ENCODE measurements at regions not wholly inside any gene's neighbourhood (a gene's known extent, or its start where the extent isn't known, plus 50 kb on each side); places are given as distances from the start of the nearest gene placed in this dataset.

DNA sequence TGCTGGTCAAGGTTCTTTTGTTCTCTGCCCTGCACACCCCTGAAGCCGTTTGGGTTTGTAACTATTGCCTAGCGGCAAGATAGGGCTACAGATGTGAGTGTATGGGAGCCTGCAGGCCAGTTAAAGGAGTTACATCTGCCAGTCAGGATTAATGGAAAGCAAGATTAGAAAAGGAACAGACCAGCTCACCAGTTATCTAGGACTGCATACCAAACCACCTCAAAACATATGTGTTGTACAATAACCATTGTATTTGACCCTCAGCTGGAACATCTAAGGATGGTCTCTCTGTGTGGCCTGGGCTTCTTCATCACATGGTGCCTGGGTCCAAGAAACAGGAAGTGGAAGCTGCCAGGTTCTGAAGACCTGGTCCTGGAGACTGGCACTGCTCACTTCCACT lies 52.5 kb upstream of the FBXO28 start:
- Histone ChIP-seq H3K27me3 (ENCODE audit: control insufficient read depth, insufficient read depth, low read length) (no peaks in the 10 kb centered on the region), H3K36me3 (ENCODE audit: control insufficient read depth, insufficient read depth, low read length) (no peaks in the 10 kb centered on the region), H3K4me3 (ENCODE audit: low read depth, low read length) (no peak overlapping the region)
- CTCF ChIA-PET, result interaction anchor here (1.8 to 3.1 kb wide), 2 partner anchors 10 to 23 kb away, joined by 7 to 20 read pairs; no protein-coding TSS in a partner anchor
- TF ChIP-seq, protein P1, sequence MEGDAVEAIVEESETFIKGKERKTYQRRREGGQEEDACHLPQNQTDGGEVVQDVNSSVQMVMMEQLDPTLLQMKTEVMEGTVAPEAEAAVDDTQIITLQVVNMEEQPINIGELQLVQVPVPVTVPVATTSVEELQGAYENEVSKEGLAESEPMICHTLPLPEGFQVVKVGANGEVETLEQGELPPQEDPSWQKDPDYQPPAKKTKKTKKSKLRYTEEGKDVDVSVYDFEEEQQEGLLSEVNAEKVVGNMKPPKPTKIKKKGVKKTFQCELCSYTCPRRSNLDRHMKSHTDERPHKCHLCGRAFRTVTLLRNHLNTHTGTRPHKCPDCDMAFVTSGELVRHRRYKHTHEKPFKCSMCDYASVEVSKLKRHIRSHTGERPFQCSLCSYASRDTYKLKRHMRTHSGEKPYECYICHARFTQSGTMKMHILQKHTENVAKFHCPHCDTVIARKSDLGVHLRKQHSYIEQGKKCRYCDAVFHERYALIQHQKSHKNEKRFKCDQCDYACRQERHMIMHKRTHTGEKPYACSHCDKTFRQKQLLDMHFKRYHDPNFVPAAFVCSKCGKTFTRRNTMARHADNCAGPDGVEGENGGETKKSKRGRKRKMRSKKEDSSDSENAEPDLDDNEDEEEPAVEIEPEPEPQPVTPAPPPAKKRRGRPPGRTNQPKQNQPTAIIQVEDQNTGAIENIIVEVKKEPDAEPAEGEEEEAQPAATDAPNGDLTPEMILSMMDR (IDR thresholded peaks at IDR 0.05; ENCODE audit: insufficient read depth, low read depth, low read length), result no peak
- no peak for DNase-seq (ENCODE audit: low read depth)
- POLR2A ChIA-PET, result interaction anchor here (0.6 kb wide), 1 partner anchor 103 kb away, joined by 4 read pairs; no protein-coding TSS in a partner anchor

DNA sequence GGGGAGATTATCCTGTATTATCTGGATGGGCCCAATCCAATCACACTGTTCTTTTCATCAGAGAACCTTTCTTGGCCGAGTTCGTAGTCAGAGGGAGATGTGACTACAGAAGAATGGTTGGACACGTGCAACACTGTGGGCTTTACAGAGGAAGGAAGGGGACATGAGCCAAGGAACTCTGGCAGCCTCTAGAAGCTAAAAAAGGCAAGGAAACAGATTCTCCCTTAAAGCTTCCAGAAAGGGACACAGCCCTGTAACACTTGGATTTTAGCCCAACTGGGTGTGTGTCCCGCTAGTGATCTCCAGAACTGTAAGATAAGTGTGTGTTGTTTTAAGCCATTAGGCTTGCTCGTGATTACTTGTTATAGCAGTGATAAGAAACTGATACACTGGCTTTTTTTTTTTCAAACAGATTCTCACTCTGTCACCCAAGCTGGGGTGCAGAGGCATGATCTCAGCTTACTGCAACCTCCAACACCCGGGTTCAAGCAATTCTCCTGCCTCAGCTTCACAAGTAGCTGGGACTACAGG lies 53.9 kb upstream of the FBXO28 start:
- Histone ChIP-seq H3K4me3 (ENCODE audit: low read depth, low read length) (no peak overlapping the region), H3K36me3 (ENCODE audit: control insufficient read depth, insufficient read depth, low read length) (no peaks in the 10 kb centered on the region), H3K27me3 (ENCODE audit: control insufficient read depth, insufficient read depth, low read length) (no peaks in the 10 kb centered on the region)
- no peak for DNase-seq (ENCODE audit: low read depth)
- TF ChIP-seq, protein P1 (IDR thresholded peaks at IDR 0.05; ENCODE audit: insufficient read depth, low read depth, low read length), result no peak
- ChIA-PET POLR2A (no interaction called here), CTCF (interaction anchor here (0.6 to 3.1 kb wide), 3 partner anchors 9 to 80 kb away, joined by 3 to 20 read pairs (median 4); no protein-coding TSS in a partner anchor)

DNA sequence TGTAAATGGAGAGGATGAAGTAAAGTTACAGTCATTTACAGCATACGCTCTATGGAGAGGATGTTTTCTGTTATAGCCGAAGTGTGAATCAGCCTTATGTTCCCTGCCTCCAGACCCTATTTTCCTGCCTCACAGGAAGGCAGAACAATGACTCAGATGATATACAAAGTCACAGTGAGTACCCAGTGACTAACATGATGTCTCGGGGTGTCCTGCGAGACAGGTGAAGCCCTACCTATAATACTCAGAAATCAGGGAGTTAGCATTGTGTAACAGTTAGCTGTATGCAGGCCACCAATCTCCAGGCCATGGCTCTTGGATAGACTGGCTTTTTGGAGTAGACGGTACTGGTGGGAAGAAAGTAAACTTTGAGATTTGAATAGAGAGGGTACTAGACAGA lies 55.6 kb upstream of the FBXO28 start:
- TF ChIP-seq, protein P1 (IDR thresholded peaks at IDR 0.05; ENCODE audit: insufficient read depth, low read depth, low read length), result no peak
- CTCF ChIA-PET, result interaction anchor here (0.9 kb wide), 1 partner anchor 9 kb away, joined by 3 read pairs; no protein-coding TSS in a partner anchor
- Histone ChIP-seq H3K36me3 (ENCODE audit: control insufficient read depth, insufficient read depth, low read length) (no peaks in the 10 kb centered on the region), H3K27me3 (ENCODE audit: control insufficient read depth, insufficient read depth, low read length) (no peaks in the 10 kb centered on the region), H3K4me3 (ENCODE audit: low read depth, low read length) (no peak overlapping the region)
- no peak for DNase-seq (ENCODE audit: low read depth)
- POLR2A ChIA-PET, result no interaction called here

DNA sequence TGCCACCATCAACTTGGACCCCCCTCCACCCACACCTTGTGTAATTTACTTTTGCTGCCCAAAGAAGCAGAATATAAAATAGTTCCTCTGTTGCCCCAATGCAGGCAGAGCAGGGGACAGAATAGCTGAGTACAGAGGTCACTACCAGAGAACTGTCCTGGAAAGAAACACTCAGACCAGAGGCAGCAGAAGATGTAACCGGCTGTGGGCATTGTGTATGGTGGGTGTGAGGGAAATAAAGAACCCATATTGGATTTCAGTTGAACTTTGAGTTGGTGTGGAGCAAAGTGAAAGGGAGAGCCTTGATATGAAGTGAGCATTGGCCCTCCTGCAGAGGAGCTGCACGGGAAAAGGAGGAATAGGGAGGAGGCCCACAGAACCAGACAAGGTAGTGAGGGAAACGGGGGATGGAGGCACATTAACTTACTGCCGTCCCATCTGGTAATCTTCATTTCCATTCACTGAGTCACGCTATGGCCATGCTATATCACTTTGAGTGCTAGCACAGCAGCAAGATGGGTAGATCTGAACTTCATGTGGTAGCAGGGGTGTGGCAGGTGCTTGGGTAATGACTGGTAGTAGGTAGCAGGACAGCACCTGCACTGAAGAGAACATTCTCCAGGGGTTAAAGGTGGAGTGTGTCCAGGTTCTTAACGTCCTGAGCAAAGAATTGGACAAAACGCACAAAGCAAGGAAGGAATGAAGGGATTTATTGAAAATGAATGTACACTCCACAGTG lies 56.3 kb upstream of the FBXO28 start:
- TF ChIP-seq, protein P1 (IDR thresholded peaks at IDR 0.05; ENCODE audit: insufficient read depth, low read depth, low read length), result no peak
- no peak overlapping the region for H3K4me3 ChIP-seq (ENCODE audit: low read depth, low read length)
- H3K27me3 ChIP-seq (ENCODE audit: control insufficient read depth, insufficient read depth, low read length), result no peaks in the 10 kb centered on the region
- DNase-seq (ENCODE audit: low read depth), result no peak
- ChIA-PET CTCF (no interaction called here), POLR2A (no interaction called here)
- H3K36me3 ChIP-seq (ENCODE audit: control insufficient read depth, insufficient read depth, low read length), result no peaks in the 10 kb centered on the region

DNA sequence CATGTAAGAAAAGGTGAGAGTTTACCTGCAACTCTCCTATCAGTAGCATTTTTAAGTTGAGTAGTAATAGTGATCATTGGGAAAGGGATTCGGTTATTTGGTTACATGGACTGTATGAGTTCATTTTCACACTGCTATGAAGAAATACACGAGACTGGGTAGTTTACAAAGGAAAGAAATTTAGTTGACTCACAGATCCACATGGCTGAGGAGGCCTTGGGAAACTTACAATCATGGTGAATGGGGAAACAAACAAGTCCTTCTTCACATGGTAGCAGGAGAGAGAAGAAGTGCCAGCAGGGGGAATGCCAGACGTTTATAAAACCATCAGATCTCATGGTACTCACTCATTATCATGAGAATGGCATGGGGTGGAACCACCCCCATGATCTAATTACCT lies 59.3 kb upstream of the FBXO28 start:
- CTCF ChIA-PET, result interaction anchor here (0.7 kb wide), 1 partner anchor 301 kb away, joined by 3 read pairs; no protein-coding TSS in a partner anchor
- H3K27me3 ChIP-seq (ENCODE audit: control insufficient read depth, insufficient read depth, low read length), result no peaks in the 10 kb centered on the region
- DNase-seq (ENCODE audit: low read depth), result no peak
- TF ChIP-seq, protein P1 (IDR thresholded peaks at IDR 0.05; ENCODE audit: insufficient read depth, low read depth, low read length), result no peak
- POLR2A ChIA-PET, result no interaction called here
- H3K4me3 ChIP-seq (ENCODE audit: low read depth, low read length), result no peak overlapping the region
- no peaks in the 10 kb centered on the region for H3K36me3 ChIP-seq (ENCODE audit: control insufficient read depth, insufficient read depth, low read length)

Data from BJ (cell line).